Large intestine (tissue), 3 donors: ENCODE measurements at regions not wholly inside any gene's neighbourhood (a gene's known extent, or its start where the extent isn't known, plus 50 kb on each side); places are given as distances from the start of the nearest gene placed in this dataset.

Source experiments
- DNase-seq, 2 donors: peaks; one replicate each; pipeline versions ENCODE4 v3.0.0 to v3.0.0-alpha.2; 2013
- H3K27ac ChIP-seq: one replicate; pipeline ENCODE4 v1.5.1; 2013; ENCODE audit warnings: low read length
- H3K27me3 ChIP-seq: 2 replicates; pipeline ENCODE4 v1.6.1; 2013; ENCODE audit warnings: low read length; ENCODE audit not compliant: control insufficient read depth, insufficient read depth
- H3K36me3 ChIP-seq: 2 replicates; pipeline ENCODE4 v1.6.1; 2013; ENCODE audit warnings: low read length; ENCODE audit not compliant: control insufficient read depth, insufficient read depth
- H3K4me1 ChIP-seq: one replicate; pipeline ENCODE4 v1.6.1; 2013; ENCODE audit warnings: low read length; ENCODE audit not compliant: control insufficient read depth, insufficient read depth
- H3K4me3 ChIP-seq: one replicate; pipeline ENCODE4 v1.5.1; 2013; ENCODE audit warnings: low read length
- H3K9me3 ChIP-seq: one replicate; pipeline ENCODE4 v1.6.1; 2013; ENCODE audit warnings: mild to moderate bottlenecking, low read depth, low read length, moderate library complexity; ENCODE audit not compliant: control insufficient read depth
- WGBS: methylation state at CpG from one replicate; pipeline ENCODE4 v1.1.5; 2013; ENCODE audit warnings: low lambda C conversion rate; ENCODE audit not compliant: insufficient coverage; 5-methylcytosine and 5-hydroxymethylcytosine counted together

- H3K27me3 ChIP-seq, result no peaks in the 10 kb centered on the region
- WGBS, result no CpG with 5 or more reads among the region's 2 CpGs
- peaks cover 18% of the 10 kb centered on the region for H3K4me1 ChIP-seq
- peak overlapping the region; percentile 63 for H3K27ac ChIP-seq
- H3K4me3 ChIP-seq, result peak overlapping the region; percentile 1
- H3K9me3 ChIP-seq, result no peaks in the 10 kb centered on the region
- DNase-seq, result peak in 1 of 2 donors; percentile 74
- no peaks in the 10 kb centered on the region for H3K36me3 ChIP-seq
Observed at GRCh38 chr4:111985426-111985825, 159.8 kb upstream of the FAM241A start.

- H3K27ac ChIP-seq, result peak overlapping the region; percentile 63
- H3K4me3 ChIP-seq, result no peak overlapping the region
- no peaks in the 10 kb centered on the region for H3K9me3 ChIP-seq
- DNase-seq, result peak in 1 of 2 donors; percentile 34
- WGBS, result 28% methylated on average over 3 of the region's 4 CpGs
- no peaks in the 10 kb centered on the region for H3K27me3 ChIP-seq
- peaks cover 21% of the 10 kb centered on the region for H3K4me1 ChIP-seq
- no peaks in the 10 kb centered on the region for H3K36me3 ChIP-seq
Observed at GRCh38 chr4:111986095-111986494, 159.2 kb upstream of the FAM241A start.

GRCh38 chr4:111988514-111988913, 156.7 kb upstream of the FAM241A start:
- H3K27ac ChIP-seq, result no peak overlapping the region
- no peaks in the 10 kb centered on the region for H3K36me3 ChIP-seq
- peaks cover 31% of the 10 kb centered on the region for H3K4me1 ChIP-seq
- WGBS, result 17% methylated on average over 1 of the region's 3 CpGs
- no peak overlapping the region for H3K4me3 ChIP-seq
- no peaks in the 10 kb centered on the region for H3K27me3 ChIP-seq
- no peak for DNase-seq
- no peaks in the 10 kb centered on the region for H3K9me3 ChIP-seq

GRCh38 chr4:111989817-111990216, 155.4 kb upstream of the FAM241A start:
- Histone ChIP-seq H3K27ac (peak overlapping the region; percentile 39), H3K4me1 (peaks cover 27% of the 10 kb centered on the region), H3K27me3 (no peaks in the 10 kb centered on the region), H3K36me3 (no peaks in the 10 kb centered on the region), H3K4me3 (no peak overlapping the region), H3K9me3 (no peaks in the 10 kb centered on the region)
- DNase-seq, result peak; percentile 83 to 94
- 20% methylated on average over 1 of the region's 1 CpG for WGBS

- H3K36me3 ChIP-seq, result no peaks in the 10 kb centered on the region
- no peaks in the 10 kb centered on the region for H3K9me3 ChIP-seq
- peak in 1 of 2 donors; percentile 5 for DNase-seq
- H3K4me1 ChIP-seq, result peaks cover 24% of the 10 kb centered on the region
- no peaks in the 10 kb centered on the region for H3K27me3 ChIP-seq
- H3K4me3 ChIP-seq, result no peak overlapping the region
- 83% methylated on average over 1 of the region's 3 CpGs for WGBS
- peak overlapping the region; percentile 68 for H3K27ac ChIP-seq
Observed at GRCh38 chr4:111991163-111991562, 154.1 kb upstream of the FAM241A start.

- H3K36me3 ChIP-seq, result no peaks in the 10 kb centered on the region
- peak; percentile 64 to 79 for DNase-seq
- peak overlapping the region; percentile 68 for H3K27ac ChIP-seq
- H3K4me3 ChIP-seq, result no peak overlapping the region
- WGBS, result 29% methylated on average over 1 of the region's 3 CpGs
- H3K4me1 ChIP-seq, result peaks cover 19% of the 10 kb centered on the region
- H3K27me3 ChIP-seq, result no peaks in the 10 kb centered on the region
- H3K9me3 ChIP-seq, result no peaks in the 10 kb centered on the region
Observed at GRCh38 chr4:111991797-111992196, 153.5 kb upstream of the FAM241A start.

- H3K4me1 ChIP-seq, result peaks cover 19% of the 10 kb centered on the region
- peak overlapping the region; percentile 18 for H3K27ac ChIP-seq
- no peaks in the 10 kb centered on the region for H3K36me3 ChIP-seq
- peak in 1 of 2 donors; percentile 14 for DNase-seq
- 73% methylated on average over 3 of the region's 7 CpGs for WGBS
- H3K9me3 ChIP-seq, result no peaks in the 10 kb centered on the region
- no peak overlapping the region for H3K4me3 ChIP-seq
- H3K27me3 ChIP-seq, result no peaks in the 10 kb centered on the region
Observed at GRCh38 chr4:111992351-111993168, 152.7 kb upstream of the FAM241A start.

- Histone ChIP-seq H3K27me3 (no peaks in the 10 kb centered on the region), H3K27ac (no peak overlapping the region), H3K36me3 (no peaks in the 10 kb centered on the region), H3K9me3 (no peaks in the 10 kb centered on the region), H3K4me1 (peaks cover 18% of the 10 kb centered on the region), H3K4me3 (no peak overlapping the region)
- DNase-seq, result no peak
- WGBS, result no CpG with 5 or more reads among the region's 1 CpG
Observed at GRCh38 chr4:111994392-111994791, 150.9 kb upstream of the FAM241A start.

- peaks cover under 1% of the 10 kb centered on the region for H3K4me1 ChIP-seq
- 80% methylated on average over 1 of the region's 4 CpGs for WGBS
- no peak for DNase-seq
Observed at GRCh38 chr4:111997785-111998184, 147.5 kb upstream of the FAM241A start.

GRCh38 chr4:111999801-112000200, 145.5 kb upstream of the FAM241A start:
- H3K9me3 ChIP-seq, result peaks cover 2% of the 10 kb centered on the region
- no peak overlapping the region for H3K27ac ChIP-seq
- no peak for DNase-seq
- no peaks in the 10 kb centered on the region for H3K36me3 ChIP-seq
- H3K27me3 ChIP-seq, result no peaks in the 10 kb centered on the region
- 100% methylated on average over 3 of the region's 3 CpGs for WGBS
- H3K4me3 ChIP-seq, result no peak overlapping the region
- H3K4me1 ChIP-seq, result no peaks in the 10 kb centered on the region

More at GRCh38 chr4:111997785-111998184, 147.5 kb upstream of the FAM241A start:
- peaks cover 2% of the 10 kb centered on the region for H3K9me3 ChIP-seq
- H3K27me3 ChIP-seq, result no peaks in the 10 kb centered on the region
- H3K4me3 ChIP-seq, result no peak overlapping the region
- no peak overlapping the region for H3K27ac ChIP-seq
- H3K36me3 ChIP-seq, result no peaks in the 10 kb centered on the region

GRCh38 chr4:112001041-112001440, 144.2 kb upstream of the FAM241A start:
- no CpG with 5 or more reads among the region's 1 CpG for WGBS
- Histone ChIP-seq H3K27ac (no peak overlapping the region), H3K9me3 (peaks cover 2% of the 10 kb centered on the region), H3K36me3 (no peaks in the 10 kb centered on the region), H3K4me1 (no peaks in the 10 kb centered on the region), H3K27me3 (no peaks in the 10 kb centered on the region), H3K4me3 (no peak overlapping the region)
- DNase-seq, result no peak
